Smooth muscle cell (in vitro differentiated cells): ENCODE measurements at regions not wholly inside any gene's neighbourhood (a gene's known extent, or its start where the extent isn't known, plus 50 kb on each side); places are given as distances from the start of the nearest gene placed in this dataset.

Source experiments
- DNase-seq: peaks from one replicate; lab custom pipeline; 2025; ENCODE audit not compliant: unreplicated experiment; lab: John Stamatoyannopoulos, UW
- H2AFZ ChIP-seq: fragments of 200-600 bp; sonication (generic); 2 replicates; pipeline ENCODE4 v1.6.0; 2016; ENCODE audit warnings: antibody characterized with exemption, low read depth, mild to moderate bottlenecking
- H3F3A ChIP-seq: fragments of 200-600 bp; sonication (generic); 2 replicates; pipeline ENCODE4 v1.6.0; 2017; ENCODE audit warnings: antibody characterized with exemption, low read depth
- H3K27ac ChIP-seq: fragments of 200-600 bp; sonication (generic); 2 replicates; pipeline ENCODE4 v1.5.1; 2016; ENCODE audit warnings: low read depth, mild to moderate bottlenecking
- H3K27me3 ChIP-seq: fragments of 200-600 bp; sonication (generic); 2 replicates; pipeline ENCODE4 v1.6.1; 2016; ENCODE audit warnings: low read depth, mild to moderate bottlenecking
- H3K36me3 ChIP-seq: fragments of 200-600 bp; sonication (generic); 2 replicates; pipeline ENCODE4 v1.5.1; 2016; ENCODE audit warnings: low read depth
- H3K4me1 ChIP-seq: fragments of 200-600 bp; sonication (generic); 2 replicates; pipeline ENCODE4 v1.5.1; 2016; ENCODE audit warnings: low read depth
- H3K4me2 ChIP-seq: fragments of 200-600 bp; sonication (generic); 2 replicates; pipeline ENCODE4 v1.6.0; 2016; ENCODE audit warnings: mild to moderate bottlenecking
- H3K4me3 ChIP-seq: fragments of 200-600 bp; sonication (generic); 2 replicates; pipeline ENCODE4 v1.5.1; 2016; ENCODE audit warnings: mild to moderate bottlenecking
- H3K79me2 ChIP-seq: fragments of 200-600 bp; sonication (generic); 2 replicates; pipeline ENCODE4 v1.6.0; 2016; ENCODE audit warnings: low read depth, mild to moderate bottlenecking
- H3K9ac ChIP-seq: fragments of 200-600 bp; sonication (generic); 2 replicates; pipeline ENCODE4 v1.6.0; 2016; ENCODE audit warnings: low read depth
- H3K9me3 ChIP-seq: fragments of 200-600 bp; sonication (generic); replicated peaks from 2 replicates; pipeline ENCODE4 v1.5.1; 2016; ENCODE audit warnings: low read depth
- H4K20me1 ChIP-seq: fragments of 200-600 bp; sonication (generic); 2 replicates; pipeline ENCODE4 v1.6.0; 2016; ENCODE audit warnings: low read depth
- WGBS: methylation state at CpG from one replicate; pipeline ENCODE4 v1.1.7; 2016; ENCODE audit warnings: low lambda C conversion rate; 5-methylcytosine and 5-hydroxymethylcytosine counted together
- TF ChIP-seq, protein P1 (sequence below): fragments of 200-600 bp; sonication (generic); IDR thresholded peaks from 2 replicates; pipeline ENCODE4 v1.5.1; 2017; ENCODE audit warnings: borderline replicate concordance, mild to moderate bottlenecking, antibody characterized with exemption; ENCODE audit not compliant: insufficient read depth, poor library complexity, severe bottlenecking

GRCh38 chr21:31803039-31804007 lies 69.5 kb upstream of the HUNK start:
- DNase-seq = no peak
- Histone ChIP-seq H3K27me3 (no peaks in the 10 kb centered on the region), H3K36me3 (no peaks in the 10 kb centered on the region), H3K9me3 (no peaks in the 10 kb centered on the region), H3F3A (no peaks in the 10 kb centered on the region), H2AFZ (no peak overlapping the region), H3K79me2 (no peaks in the 10 kb centered on the region), H3K4me2 (no peak overlapping the region), H3K9ac (no peak overlapping the region), H3K4me1 (no peaks in the 10 kb centered on the region), H3K4me3 (no peak overlapping the region), H4K20me1 (no peaks in the 10 kb centered on the region), H3K27ac (no peak overlapping the region)
- WGBS = 89% methylated on average over 20 of the region's 20 CpGs
- TF ChIP-seq, protein P1, sequence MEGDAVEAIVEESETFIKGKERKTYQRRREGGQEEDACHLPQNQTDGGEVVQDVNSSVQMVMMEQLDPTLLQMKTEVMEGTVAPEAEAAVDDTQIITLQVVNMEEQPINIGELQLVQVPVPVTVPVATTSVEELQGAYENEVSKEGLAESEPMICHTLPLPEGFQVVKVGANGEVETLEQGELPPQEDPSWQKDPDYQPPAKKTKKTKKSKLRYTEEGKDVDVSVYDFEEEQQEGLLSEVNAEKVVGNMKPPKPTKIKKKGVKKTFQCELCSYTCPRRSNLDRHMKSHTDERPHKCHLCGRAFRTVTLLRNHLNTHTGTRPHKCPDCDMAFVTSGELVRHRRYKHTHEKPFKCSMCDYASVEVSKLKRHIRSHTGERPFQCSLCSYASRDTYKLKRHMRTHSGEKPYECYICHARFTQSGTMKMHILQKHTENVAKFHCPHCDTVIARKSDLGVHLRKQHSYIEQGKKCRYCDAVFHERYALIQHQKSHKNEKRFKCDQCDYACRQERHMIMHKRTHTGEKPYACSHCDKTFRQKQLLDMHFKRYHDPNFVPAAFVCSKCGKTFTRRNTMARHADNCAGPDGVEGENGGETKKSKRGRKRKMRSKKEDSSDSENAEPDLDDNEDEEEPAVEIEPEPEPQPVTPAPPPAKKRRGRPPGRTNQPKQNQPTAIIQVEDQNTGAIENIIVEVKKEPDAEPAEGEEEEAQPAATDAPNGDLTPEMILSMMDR = no peak

DNA sequence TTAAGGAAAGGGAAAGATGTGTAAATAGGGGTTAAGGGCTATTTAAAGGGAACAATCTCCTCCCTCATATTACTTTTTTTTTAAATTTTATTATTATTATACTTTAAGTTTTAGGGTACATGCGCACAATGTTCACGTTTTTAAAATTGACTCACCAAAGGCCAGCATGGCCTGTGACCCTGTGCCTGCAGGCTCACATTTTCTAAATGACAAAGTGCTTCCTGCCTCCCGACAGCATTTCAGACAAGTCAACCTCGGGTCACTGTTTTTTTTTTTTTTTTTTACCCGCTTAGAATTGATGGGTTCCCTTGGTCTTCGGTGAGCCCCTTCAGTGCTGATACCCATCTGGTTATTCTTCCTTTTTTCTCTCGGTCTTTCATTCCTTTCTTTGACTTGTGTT lies 70.4 kb upstream of the SCAF4 start:
- TF ChIP-seq, protein P1 = no peak
- H3K4me2 ChIP-seq = no peak overlapping the region
- DNase-seq = no peak
- WGBS = 50% methylated on average over 7 of the region's 7 CpGs
- H3K9ac ChIP-seq = no peak overlapping the region
- no peaks in the 10 kb centered on the region for H3K4me1 ChIP-seq
- H3K4me3 ChIP-seq = no peak overlapping the region
- no peaks in the 10 kb centered on the region for H3K27me3 ChIP-seq
- no peaks in the 10 kb centered on the region for H3K79me2 ChIP-seq
- H3F3A ChIP-seq = no peaks in the 10 kb centered on the region
- H4K20me1 ChIP-seq = no peaks in the 10 kb centered on the region
- no peak overlapping the region for H2AFZ ChIP-seq
- H3K27ac ChIP-seq = no peak overlapping the region
- H3K36me3 ChIP-seq = no peaks in the 10 kb centered on the region
- no peaks in the 10 kb centered on the region for H3K9me3 ChIP-seq

- 77% methylated on average over 10 of the region's 10 CpGs for WGBS
- no peaks in the 10 kb centered on the region for H3F3A ChIP-seq
- no peaks in the 10 kb centered on the region for H3K27me3 ChIP-seq
- DNase-seq = no peak
- no peak overlapping the region for H2AFZ ChIP-seq
- H3K4me3 ChIP-seq = no peak overlapping the region
- H3K79me2 ChIP-seq = no peaks in the 10 kb centered on the region
- no peaks in the 10 kb centered on the region for H3K36me3 ChIP-seq
- H4K20me1 ChIP-seq = no peaks in the 10 kb centered on the region
- no peak overlapping the region for H3K27ac ChIP-seq
- TF ChIP-seq, protein P1 = no peak
- H3K9me3 ChIP-seq = no peaks in the 10 kb centered on the region
- H3K4me2 ChIP-seq = no peak overlapping the region
- H3K9ac ChIP-seq = no peak overlapping the region
- no peaks in the 10 kb centered on the region for H3K4me1 ChIP-seq
Observed at GRCh38 chr21:31801551-31802219, 69.8 kb upstream of the SCAF4 start.
